Astrocyte (in vitro differentiated cells and primary cell): ENCODE measurements at regions not wholly inside any gene's neighbourhood (a gene's known extent, or its start where the extent isn't known, plus 50 kb on each side); places are given as distances from the start of the nearest gene placed in this dataset.

Experiments
- DNase-seq: peaks from one replicate; pipeline ENCODE4 v3.0.0-alpha.2; 2010; ENCODE audit warnings: low read depth
- FAIRE-seq: peaks from 2 replicates; lab custom pipeline; 2011; peaks lifted over from hg19 to GRCh38; lab: Jason Lieb, UNC
- H2AFZ ChIP-seq: 2 replicates; pipeline ENCODE4 v1.6.0; 2012; ENCODE audit warnings: low read depth, low read length, inconsistent platforms
- H3K27ac ChIP-seq: 2 replicates; pipeline ENCODE4 v1.5.1; 2011; ENCODE audit warnings: low read depth, low read length, inconsistent platforms
- H3K27me3 ChIP-seq: 2 replicates; pipeline ENCODE4 v1.6.0; 2011; ENCODE audit warnings: low read length, inconsistent platforms; ENCODE audit not compliant: insufficient read depth
- H3K36me3 ChIP-seq: 2 replicates; pipeline ENCODE4 v1.5.1; 2011; ENCODE audit warnings: low read length, inconsistent platforms; ENCODE audit not compliant: insufficient read depth
- H3K4me1 ChIP-seq: 2 replicates; pipeline ENCODE4 v1.5.1; 2011; ENCODE audit warnings: low read length, inconsistent platforms; ENCODE audit not compliant: insufficient read depth
- H3K4me2 ChIP-seq: 2 replicates; pipeline ENCODE4 v1.6.0; 2012; ENCODE audit warnings: low read length, inconsistent platforms
- H3K4me3 ChIP-seq: 2 replicates; pipeline ENCODE4 v1.5.1; 2011; ENCODE audit warnings: low read depth, mild to moderate bottlenecking, low read length, inconsistent platforms; ENCODE audit not compliant: insufficient read depth
- H3K79me2 ChIP-seq: 2 replicates; pipeline ENCODE4 v1.6.0; 2012; ENCODE audit warnings: mild to moderate bottlenecking, low read length, inconsistent platforms; ENCODE audit not compliant: insufficient read depth
- H3K9ac ChIP-seq: 2 replicates; pipeline ENCODE4 v1.6.0; 2012; ENCODE audit warnings: mild to moderate bottlenecking, low read length, inconsistent platforms
- H3K9me3 ChIP-seq: 2 replicates; pipeline ENCODE4 v1.5.1; 2012; ENCODE audit warnings: low read depth, mild to moderate bottlenecking, low read length, inconsistent platforms; ENCODE audit not compliant: insufficient read depth
- H4K20me1 ChIP-seq: 2 replicates; pipeline ENCODE4 v1.6.0; 2012; ENCODE audit warnings: low read length, inconsistent platforms; ENCODE audit not compliant: insufficient read depth
- H3K27ac Mint-ChIP-seq: one replicate; pipeline ENCODE4 v1.8.0; 2021; ENCODE audit warnings: mild to moderate bottlenecking, mixed read lengths; ENCODE audit not compliant: unreplicated experiment
- H3K27me3 Mint-ChIP-seq: one replicate; pipeline ENCODE4 v1.8.0; 2021; ENCODE audit warnings: low read depth, mixed read lengths; ENCODE audit not compliant: unreplicated experiment
- H3K36me3 Mint-ChIP-seq: one replicate; pipeline ENCODE4 v1.8.0; 2021; ENCODE audit warnings: low read depth, mixed read lengths; ENCODE audit not compliant: unreplicated experiment
- H3K4me1 Mint-ChIP-seq: one replicate; pipeline ENCODE4 v1.8.0; 2021; ENCODE audit warnings: low read depth, mixed read lengths; ENCODE audit not compliant: unreplicated experiment
- H3K4me3 Mint-ChIP-seq: one replicate; pipeline ENCODE4 v1.8.0; 2021; ENCODE audit warnings: mild to moderate bottlenecking, moderate library complexity, mixed read lengths; ENCODE audit not compliant: unreplicated experiment
- H3K9me3 Mint-ChIP-seq: one replicate; pipeline ENCODE4 v1.8.0; 2021; ENCODE audit warnings: mild to moderate bottlenecking, mixed read lengths; ENCODE audit not compliant: unreplicated experiment
- EZH2 ChIP-seq: IDR thresholded peaks from 2 replicates; pipeline ENCODE4 v1.6.1; 2012; ENCODE audit warnings: mild to moderate bottlenecking, low read length, inconsistent platforms; ENCODE audit not compliant: insufficient read depth
- TF ChIP-seq, protein P1 (sequence below): IDR thresholded peaks from 2 replicates; pipeline ENCODE4 v1.5.1; 2011; ENCODE audit warnings: low read depth, mild to moderate bottlenecking, inconsistent platforms, low read length, moderate library complexity; ENCODE audit not compliant: insufficient read depth

GRCh38 chr16:73771196-73772064, 525.2 kb upstream of the PSMD7 start:
- H3K9ac ChIP-seq = peak overlapping the region; percentile 13
- peak overlapping the region; percentile 56 for H3K27ac ChIP-seq
- H3K36me3 ChIP-seq = no peaks in the 10 kb centered on the region
- TF ChIP-seq, protein P1, sequence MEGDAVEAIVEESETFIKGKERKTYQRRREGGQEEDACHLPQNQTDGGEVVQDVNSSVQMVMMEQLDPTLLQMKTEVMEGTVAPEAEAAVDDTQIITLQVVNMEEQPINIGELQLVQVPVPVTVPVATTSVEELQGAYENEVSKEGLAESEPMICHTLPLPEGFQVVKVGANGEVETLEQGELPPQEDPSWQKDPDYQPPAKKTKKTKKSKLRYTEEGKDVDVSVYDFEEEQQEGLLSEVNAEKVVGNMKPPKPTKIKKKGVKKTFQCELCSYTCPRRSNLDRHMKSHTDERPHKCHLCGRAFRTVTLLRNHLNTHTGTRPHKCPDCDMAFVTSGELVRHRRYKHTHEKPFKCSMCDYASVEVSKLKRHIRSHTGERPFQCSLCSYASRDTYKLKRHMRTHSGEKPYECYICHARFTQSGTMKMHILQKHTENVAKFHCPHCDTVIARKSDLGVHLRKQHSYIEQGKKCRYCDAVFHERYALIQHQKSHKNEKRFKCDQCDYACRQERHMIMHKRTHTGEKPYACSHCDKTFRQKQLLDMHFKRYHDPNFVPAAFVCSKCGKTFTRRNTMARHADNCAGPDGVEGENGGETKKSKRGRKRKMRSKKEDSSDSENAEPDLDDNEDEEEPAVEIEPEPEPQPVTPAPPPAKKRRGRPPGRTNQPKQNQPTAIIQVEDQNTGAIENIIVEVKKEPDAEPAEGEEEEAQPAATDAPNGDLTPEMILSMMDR = no peak
- TF ChIP-seq EZH2 = no peak
- H3K4me3 ChIP-seq = no peak overlapping the region
- no peaks in the 10 kb centered on the region for H4K20me1 ChIP-seq
- FAIRE-seq (no peak), DNase-seq (peak; percentile 32)
- peaks cover 12% of the 10 kb centered on the region for H3K4me1 ChIP-seq
- peaks cover 23% of the 10 kb centered on the region for H3K4me1 Mint-ChIP-seq
- no peak overlapping the region for H2AFZ ChIP-seq
- H3K4me3 Mint-ChIP-seq = no peak overlapping the region
- H3K79me2 ChIP-seq = no peaks in the 10 kb centered on the region
- no peaks in the 10 kb centered on the region for H3K27me3 ChIP-seq
- peak overlapping the region; percentile 92 for H3K27ac Mint-ChIP-seq
- H3K27me3 Mint-ChIP-seq = no peaks in the 10 kb centered on the region
- no peaks in the 10 kb centered on the region for H3K36me3 Mint-ChIP-seq
- no peaks in the 10 kb centered on the region for H3K9me3 ChIP-seq
- peak overlapping the region; percentile 56 for H3K4me2 ChIP-seq
- no peaks in the 10 kb centered on the region for H3K9me3 Mint-ChIP-seq

DNA sequence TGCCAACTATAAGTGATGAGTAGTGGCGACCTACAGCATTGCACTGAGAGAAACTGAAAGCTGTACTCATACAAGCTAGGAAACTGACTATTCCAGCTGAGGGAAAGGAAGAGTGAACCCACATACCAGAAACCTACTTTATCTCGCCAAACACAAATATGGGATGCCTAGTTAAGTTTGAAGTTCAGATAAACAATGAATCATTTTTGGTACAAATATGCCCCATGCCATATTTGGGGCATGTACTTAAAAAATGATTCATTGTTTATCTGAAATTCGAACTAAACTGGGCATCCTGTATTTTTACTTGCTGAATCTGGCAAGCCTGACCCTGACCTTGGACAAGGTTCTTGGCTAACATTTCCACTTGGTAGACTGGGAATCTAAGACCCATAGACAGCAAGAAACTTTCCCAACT, 527.8 kb upstream of the PSMD7 start:
- FAIRE-seq (no peak), DNase-seq (no peak)
- Histone ChIP-seq H3K27me3 (no peaks in the 10 kb centered on the region), H3K79me2 (no peaks in the 10 kb centered on the region), H3K4me1 (peaks cover 12% of the 10 kb centered on the region), H3K27ac (no peak overlapping the region), H3K9me3 (no peaks in the 10 kb centered on the region), H4K20me1 (no peaks in the 10 kb centered on the region), H3K4me2 (no peak overlapping the region), H3K4me3 (no peak overlapping the region), H2AFZ (no peak overlapping the region), H3K9ac (no peak overlapping the region), H3K36me3 (no peaks in the 10 kb centered on the region)
- H3K27me3 Mint-ChIP-seq = peaks cover 8% of the 10 kb centered on the region
- no peak overlapping the region for H3K4me3 Mint-ChIP-seq
- H3K36me3 Mint-ChIP-seq = peaks cover 2% of the 10 kb centered on the region
- H3K9me3 Mint-ChIP-seq = no peaks in the 10 kb centered on the region
- no peak overlapping the region for H3K27ac Mint-ChIP-seq
- no peak for TF ChIP-seq EZH2
- TF ChIP-seq, protein P1 = no peak
- peaks cover 23% of the 10 kb centered on the region for H3K4me1 Mint-ChIP-seq

GRCh38 chr16:73764321-73764720, 532.3 kb upstream of the PSMD7 start:
- TF ChIP-seq EZH2 = no peak
- TF ChIP-seq, protein P1 = no peak
- H3K36me3 ChIP-seq = no peaks in the 10 kb centered on the region
- no peak overlapping the region for H3K9ac ChIP-seq
- Mint-ChIP-seq H3K4me1 (no peaks in the 10 kb centered on the region), H3K36me3 (peaks cover 2% of the 10 kb centered on the region), H3K27me3 (peaks cover 8% of the 10 kb centered on the region), H3K4me3 (no peak overlapping the region), H3K27ac (no peak overlapping the region), H3K9me3 (peaks cover 10% of the 10 kb centered on the region)
- H3K4me3 ChIP-seq = no peak overlapping the region
- DNase-seq (no peak), FAIRE-seq (no peak)
- no peak overlapping the region for H3K27ac ChIP-seq
- no peak overlapping the region for H2AFZ ChIP-seq
- H3K4me2 ChIP-seq = no peak overlapping the region
- H3K9me3 ChIP-seq = no peaks in the 10 kb centered on the region
- no peaks in the 10 kb centered on the region for H3K79me2 ChIP-seq
- H3K27me3 ChIP-seq = no peaks in the 10 kb centered on the region
- no peaks in the 10 kb centered on the region for H4K20me1 ChIP-seq
- H3K4me1 ChIP-seq = no peaks in the 10 kb centered on the region
